ENCODE measurements at regions not wholly inside any gene's neighbourhood (a gene's known extent, or its start where the extent isn't known, plus 50 kb on each side); places are given as distances from the start of the nearest gene placed in this dataset.
"Not testable (repeated sequence)": the region's sequence is repeated elsewhere in the genome, so short reads cannot be mapped to it uniquely, and the experiment has no call there.

DNA sequence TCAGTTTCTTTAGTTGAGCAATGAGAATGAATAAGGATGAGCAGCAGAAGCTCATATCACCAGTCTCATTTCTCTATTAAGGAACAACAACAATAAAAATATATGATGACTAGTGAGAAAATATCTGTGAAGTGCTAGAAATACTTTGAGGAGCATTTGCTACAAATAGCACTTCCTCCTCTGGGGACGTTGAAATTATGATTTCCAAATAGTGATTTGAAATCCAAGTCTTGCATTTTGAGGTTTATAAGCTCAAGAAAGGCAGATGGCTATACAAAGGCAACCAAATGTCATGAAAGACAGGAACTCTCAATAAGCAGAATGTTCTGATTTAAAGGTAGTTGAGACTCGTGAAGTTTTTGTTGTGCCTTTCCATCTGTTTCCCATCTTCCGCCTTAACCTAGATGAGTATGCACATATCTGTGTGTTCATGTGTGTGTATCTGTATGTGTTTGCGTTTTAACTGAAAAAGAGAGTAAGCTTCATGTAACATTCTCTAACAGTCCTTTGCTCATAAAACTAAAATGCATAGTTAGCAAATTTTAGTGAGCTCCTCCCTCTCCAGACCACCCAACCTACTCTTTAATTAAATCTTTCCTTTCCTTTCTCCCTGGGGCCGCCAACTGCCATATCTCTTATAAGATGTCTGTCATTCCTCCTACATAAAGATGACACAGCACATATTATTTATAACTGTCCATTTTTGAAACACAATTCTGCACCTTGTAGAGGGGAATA, 222.6 kb upstream of the RASGEF1B start:
- Histone ChIP-seq H3K4me1 (no peaks in the 10 kb centered on the region), H3K27me3 (no peaks in the 10 kb centered on the region; the same call in 1 of the 2 replicates), H3K4me3 (no peak overlapping the region), H3K9me3 (replicated peaks) (no peaks in the 10 kb centered on the region), H3K36me3 (no peaks in the 10 kb centered on the region), H3K27ac (no peak overlapping the region)
- DNase-seq = no peak

DNA sequence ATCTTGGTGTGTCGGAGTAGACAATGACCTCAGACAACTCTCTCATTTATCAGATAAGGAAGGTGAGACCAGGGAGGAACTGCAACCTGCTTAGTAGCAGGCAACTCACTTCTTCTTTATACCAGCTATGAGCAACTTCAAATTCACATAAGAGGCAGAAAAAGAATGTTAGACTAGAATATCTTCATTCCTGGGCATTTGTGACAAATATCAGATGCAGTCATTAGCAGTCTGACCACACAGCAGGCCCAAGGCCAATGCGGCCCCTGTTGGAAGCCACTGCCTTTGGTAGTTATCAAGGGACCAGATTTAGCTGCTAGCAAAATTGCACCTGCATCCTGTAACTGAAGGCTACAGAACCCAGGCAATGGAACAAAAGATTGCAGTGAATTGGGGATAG, 219.2 kb upstream of the RASGEF1B start:
- H3K27me3 ChIP-seq = no peaks in the 10 kb centered on the region; the same call in 1 of the 2 replicates
- H3K27ac ChIP-seq = no peak overlapping the region
- H3K4me1 ChIP-seq = no peaks in the 10 kb centered on the region
- no peaks in the 10 kb centered on the region for H3K9me3 ChIP-seq (replicated peaks)
- DNase-seq = no peak
- no peak overlapping the region for H3K4me3 ChIP-seq
- H3K36me3 ChIP-seq = no peaks in the 10 kb centered on the region

DNA sequence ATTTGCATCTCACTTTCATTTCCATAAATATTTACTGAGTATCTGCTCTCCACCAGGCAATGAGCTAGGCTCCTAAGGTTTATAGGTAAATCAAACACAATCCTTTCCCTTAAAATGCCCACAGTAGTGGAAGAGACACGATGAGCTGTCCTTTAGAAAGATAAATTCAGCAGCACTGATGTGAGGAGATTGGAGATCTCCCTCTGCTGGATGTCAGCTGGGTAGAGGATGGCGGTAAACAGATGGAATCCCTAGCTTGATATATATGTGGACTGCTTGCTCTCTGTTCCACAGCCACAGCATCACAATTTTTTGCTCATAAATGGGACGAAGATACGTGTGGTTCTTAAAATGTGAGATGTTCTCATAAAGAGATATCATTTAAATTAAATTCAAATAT, 216.4 kb upstream of the RASGEF1B start:
- Histone ChIP-seq H3K4me1 (no peaks in the 10 kb centered on the region), H3K27ac (no peak overlapping the region), H3K36me3 (no peaks in the 10 kb centered on the region), H3K27me3 (no peaks in the 10 kb centered on the region; the same call in 1 of the 2 replicates), H3K9me3 (replicated peaks) (no peaks in the 10 kb centered on the region), H3K4me3 (no peak overlapping the region)
- no peak for DNase-seq

- H3K36me3 ChIP-seq = no peaks in the 10 kb centered on the region
- H3K27me3 ChIP-seq = no peaks in the 10 kb centered on the region; the same call in 1 of the 2 replicates
- no peak overlapping the region for H3K4me3 ChIP-seq
- no peaks in the 10 kb centered on the region for H3K9me3 ChIP-seq (replicated peaks)
- no peak overlapping the region for H3K27ac ChIP-seq
- H3K4me1 ChIP-seq = no peaks in the 10 kb centered on the region
- no peak for DNase-seq
Measured at GRCh38 chr4:81687471-81687870, 215.8 kb upstream of the RASGEF1B start.

- Histone ChIP-seq H3K4me1 (no peaks in the 10 kb centered on the region), H3K27ac (no peak overlapping the region), H3K36me3 (no peaks in the 10 kb centered on the region), H3K9me3 (replicated peaks) (no peaks in the 10 kb centered on the region), H3K27me3 (no peaks in the 10 kb centered on the region; the same call in 1 of the 2 replicates), H3K4me3 (no peak overlapping the region)
- no peak for DNase-seq
Measured at GRCh38 chr4:81685104-81685503, 213.4 kb upstream of the RASGEF1B start.

DNA sequence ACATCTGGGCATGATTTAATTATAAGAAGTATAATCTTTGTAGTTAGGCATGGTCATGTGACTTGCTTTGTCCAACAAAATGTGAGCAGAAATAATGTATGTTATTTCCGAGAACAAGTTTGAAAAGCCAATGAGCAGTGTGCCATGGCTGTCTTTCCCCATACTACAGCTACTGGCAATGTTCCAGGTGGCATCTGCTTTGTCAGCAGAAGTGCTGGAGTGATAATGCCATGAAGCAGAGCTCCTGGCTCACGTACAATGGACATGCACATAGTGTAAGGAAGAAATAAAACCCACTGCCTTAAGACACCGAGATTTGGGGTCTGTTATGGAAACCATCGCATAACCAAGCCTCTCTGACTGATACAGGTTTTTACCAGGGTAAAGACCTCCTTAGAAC, 212.6 kb upstream of the RASGEF1B start:
- peak in 1 of 2 experiments; percentile 14 for DNase-seq
- Histone ChIP-seq H3K27me3 (no peaks in the 10 kb centered on the region), H3K4me1 (no peaks in the 10 kb centered on the region), H3K36me3 (no peaks in the 10 kb centered on the region), H3K27ac (no peak overlapping the region), H3K4me3 (no peak overlapping the region), H3K9me3 (replicated peaks) (no peaks in the 10 kb centered on the region)

DNA sequence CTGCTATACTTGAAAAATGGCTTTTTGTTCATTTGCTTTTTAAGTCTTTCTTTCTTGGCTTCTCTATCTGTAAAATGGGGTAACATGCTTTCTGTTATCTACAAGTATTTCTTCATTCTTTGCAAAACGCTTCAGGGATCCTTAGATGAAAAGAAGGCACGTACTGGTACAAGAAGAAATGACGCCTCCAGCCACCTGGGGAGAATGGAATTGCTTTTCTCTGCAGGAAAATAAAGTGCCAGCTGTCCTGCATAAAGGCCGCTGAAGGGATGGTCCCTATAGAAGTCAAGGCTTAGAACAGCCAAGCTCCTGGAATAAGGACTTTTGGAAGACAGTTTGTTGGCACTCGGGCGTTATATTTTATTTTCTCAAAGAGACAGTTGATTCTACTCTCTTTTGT, 210.8 kb upstream of the RASGEF1B start:
- Histone ChIP-seq H3K36me3 (no peaks in the 10 kb centered on the region), H3K4me1 (no peaks in the 10 kb centered on the region), H3K9me3 (replicated peaks) (no peaks in the 10 kb centered on the region), H3K4me3 (no peak overlapping the region), H3K27me3 (no peaks in the 10 kb centered on the region), H3K27ac (no peak overlapping the region)
- no peak for DNase-seq

- no peaks in the 10 kb centered on the region for H3K9me3 ChIP-seq (replicated peaks)
- no peaks in the 10 kb centered on the region for H3K36me3 ChIP-seq
- H3K27me3 ChIP-seq = no peaks in the 10 kb centered on the region
- no peak overlapping the region for H3K27ac ChIP-seq
- H3K4me3 ChIP-seq = no peak overlapping the region
- H3K4me1 ChIP-seq = no peaks in the 10 kb centered on the region
- DNase-seq = no peak
Measured at GRCh38 chr4:81679315-81679714, 207.6 kb upstream of the RASGEF1B start.

DNA sequence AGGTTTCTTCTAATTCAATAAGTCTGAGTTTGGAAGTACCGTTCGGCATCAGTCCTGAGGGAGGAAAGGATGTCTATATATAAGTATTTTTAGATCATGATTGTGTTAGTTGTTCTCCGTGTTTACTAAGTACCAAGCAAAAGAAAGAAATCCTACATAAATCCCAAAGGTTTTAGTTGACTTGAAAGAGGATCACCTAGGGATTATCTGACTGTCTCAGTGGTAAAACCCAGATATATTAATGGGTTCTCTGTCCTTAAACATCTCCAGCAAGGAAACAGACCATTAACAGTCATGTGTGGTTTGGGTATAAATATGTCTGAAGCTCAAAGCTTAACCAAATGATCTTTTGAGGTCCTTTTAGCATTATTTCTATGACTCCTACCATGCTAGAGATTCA, 207.1 kb upstream of the RASGEF1B start:
- H3K4me3 ChIP-seq = no peak overlapping the region
- H3K36me3 ChIP-seq = no peaks in the 10 kb centered on the region
- H3K27me3 ChIP-seq = no peaks in the 10 kb centered on the region
- no peaks in the 10 kb centered on the region for H3K9me3 ChIP-seq (replicated peaks)
- H3K27ac ChIP-seq = no peak overlapping the region
- peak in 1 of 2 experiments; percentile 13 for DNase-seq
- H3K4me1 ChIP-seq = no peaks in the 10 kb centered on the region

DNA sequence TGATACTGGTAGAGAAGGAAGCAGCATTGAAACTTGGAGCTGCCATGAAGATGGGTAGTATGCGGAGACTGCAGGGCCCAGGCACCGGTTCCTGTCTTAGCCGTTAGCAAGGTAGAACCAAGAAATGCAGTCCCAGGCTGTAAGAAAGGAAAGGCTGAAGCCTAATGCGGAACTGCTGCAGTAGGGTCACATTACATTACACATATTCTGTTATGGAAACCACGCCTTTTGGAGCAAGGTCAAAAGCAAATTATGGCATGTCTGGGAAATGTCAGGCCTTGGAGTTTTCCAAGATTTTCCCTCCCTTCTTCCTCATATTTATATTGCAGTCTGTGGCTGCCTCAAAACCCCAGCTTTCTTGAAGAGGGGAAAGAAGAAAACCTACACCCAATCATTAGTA, 204.8 kb upstream of the RASGEF1B start:
- H3K27ac ChIP-seq = no peak overlapping the region
- no peaks in the 10 kb centered on the region for H3K36me3 ChIP-seq
- H3K4me1 ChIP-seq = no peaks in the 10 kb centered on the region
- no peaks in the 10 kb centered on the region for H3K9me3 ChIP-seq (replicated peaks)
- DNase-seq = peak in 1 of 2 experiments; percentile 17
- H3K4me3 ChIP-seq = no peak overlapping the region
- H3K27me3 ChIP-seq = 0 out of 2 replicates have a peak, but pooled peaks cover 3% of the 10 kb centered on the region

DNA sequence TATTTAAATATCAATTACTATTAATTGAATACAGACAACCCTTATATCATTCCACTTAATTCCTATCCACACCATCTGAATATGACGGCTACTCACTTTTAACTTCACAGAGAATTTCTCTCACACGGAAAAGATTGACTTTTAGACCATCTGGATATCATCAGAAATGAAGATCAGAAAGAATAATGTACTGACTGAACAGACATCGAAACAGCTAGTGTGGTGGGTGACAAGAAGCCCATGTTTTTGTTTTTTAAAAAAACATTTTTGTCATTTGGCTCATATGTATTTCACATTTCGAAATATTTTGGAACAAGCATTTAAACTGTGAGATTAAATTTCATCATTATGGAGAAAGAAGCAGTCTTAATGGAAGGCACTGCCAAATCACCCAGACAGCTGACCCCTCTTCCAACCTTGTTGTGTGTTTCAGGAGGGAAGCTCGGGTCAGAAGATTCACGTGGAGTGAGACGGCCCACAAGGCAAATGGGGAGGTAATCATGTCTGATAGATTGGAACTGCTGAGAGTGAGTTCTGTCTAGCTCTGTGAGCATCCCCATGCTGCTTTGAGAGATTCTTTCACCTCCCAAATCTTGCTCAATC, 204.2 kb upstream of the RASGEF1B start:
- Histone ChIP-seq H3K4me1 (no peaks in the 10 kb centered on the region), H3K27me3 (0 out of 2 replicates have a peak, but pooled peaks cover 3% of the 10 kb centered on the region), H3K27ac (no peak overlapping the region), H3K9me3 (replicated peaks) (no peaks in the 10 kb centered on the region), H3K4me3 (no peak overlapping the region), H3K36me3 (no peaks in the 10 kb centered on the region)
- DNase-seq = no peak

DNA sequence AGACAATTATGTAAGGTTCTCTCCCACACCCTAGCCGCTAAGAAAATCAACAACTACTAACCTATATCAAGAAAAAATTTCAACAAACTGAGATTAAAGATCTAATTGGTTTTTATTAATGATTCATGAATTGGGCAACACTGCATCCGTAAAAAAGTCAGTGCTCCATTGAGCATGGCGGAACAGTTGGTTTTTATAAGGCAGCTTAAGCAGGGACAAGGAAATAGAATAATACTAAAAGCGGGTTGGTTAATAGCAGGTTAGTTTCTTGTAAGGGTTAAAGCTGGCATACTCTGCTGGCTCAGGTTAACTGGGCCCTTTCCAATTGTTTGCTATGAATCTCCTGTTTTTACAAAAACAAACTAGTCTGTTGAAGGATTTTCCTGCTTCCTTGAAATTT, 202.3 kb upstream of the RASGEF1B start:
- H3K4me3 ChIP-seq = no peak overlapping the region
- H3K4me1 ChIP-seq = no peaks in the 10 kb centered on the region
- no peak for DNase-seq
- H3K9me3 ChIP-seq (replicated peaks) = no peaks in the 10 kb centered on the region
- no peak overlapping the region for H3K27ac ChIP-seq
- 0 out of 2 replicates have a peak, but pooled peaks cover 3% of the 10 kb centered on the region for H3K27me3 ChIP-seq
- no peaks in the 10 kb centered on the region for H3K36me3 ChIP-seq

- H3K4me1 ChIP-seq, DNase-seq: not testable (repeated sequence)
Measured at GRCh38 chr4:81668328-81668727, 196.6 kb upstream of the RASGEF1B start.

DNA sequence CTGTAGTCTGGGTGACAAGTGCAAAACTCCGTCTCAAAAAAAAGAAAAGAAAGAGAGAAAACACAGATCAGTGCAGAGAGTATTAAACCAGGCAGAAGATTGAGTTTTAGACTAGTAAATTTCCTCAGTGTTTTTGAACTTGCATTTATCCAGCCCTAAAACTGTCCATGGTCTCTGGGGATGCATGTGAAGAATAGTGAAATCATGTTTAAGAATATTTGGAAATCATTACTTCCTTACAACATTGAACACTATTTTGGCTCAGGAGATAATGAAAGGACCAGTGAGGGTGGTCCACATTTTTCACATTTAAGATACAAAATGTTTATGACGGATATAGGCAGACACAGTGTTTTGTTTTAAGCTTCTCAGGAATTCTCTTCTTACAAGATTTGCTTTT, 195.8 kb upstream of the RASGEF1B start:
- no peaks in the 10 kb centered on the region for H3K9me3 ChIP-seq (replicated peaks)
- H3K27ac ChIP-seq = no peak overlapping the region
- no peaks in the 10 kb centered on the region for H3K27me3 ChIP-seq
- DNase-seq = no peak
- H3K4me3 ChIP-seq = no peak overlapping the region
- H3K4me1 ChIP-seq = no peaks in the 10 kb centered on the region
- no peaks in the 10 kb centered on the region for H3K36me3 ChIP-seq

More at GRCh38 chr4:81668328-81668727, 196.6 kb upstream of the RASGEF1B start:
- H3K27ac ChIP-seq; H3K27me3 ChIP-seq; H3K9me3 ChIP-seq (replicated peaks); H3K36me3 ChIP-seq; H3K4me3 ChIP-seq: not testable (repeated sequence)

GRCh38 chr4:81666491-81666890, 194.8 kb upstream of the RASGEF1B start:
- DNase-seq = no peak
- H3K4me3 ChIP-seq = no peak overlapping the region
- no peak overlapping the region for H3K27ac ChIP-seq
- H3K4me1 ChIP-seq = no peaks in the 10 kb centered on the region
- no peaks in the 10 kb centered on the region for H3K36me3 ChIP-seq
- H3K9me3 ChIP-seq (replicated peaks) = no peaks in the 10 kb centered on the region
- H3K27me3 ChIP-seq = no peaks in the 10 kb centered on the region

GRCh38 chr4:81665649-81666048, 193.9 kb upstream of the RASGEF1B start:
- H3K27ac ChIP-seq = no peak overlapping the region
- no peaks in the 10 kb centered on the region for H3K4me1 ChIP-seq
- no peak overlapping the region for H3K4me3 ChIP-seq
- no peaks in the 10 kb centered on the region for H3K27me3 ChIP-seq
- H3K36me3 ChIP-seq = no peaks in the 10 kb centered on the region
- H3K9me3 ChIP-seq (replicated peaks) = no peaks in the 10 kb centered on the region
- no peak for DNase-seq
